ENCODE measurements at regions not wholly inside any gene's neighbourhood (a gene's known extent, or its start where the extent isn't known, plus 50 kb on each side); places are given as distances from the start of the nearest gene placed in this dataset.

DNA sequence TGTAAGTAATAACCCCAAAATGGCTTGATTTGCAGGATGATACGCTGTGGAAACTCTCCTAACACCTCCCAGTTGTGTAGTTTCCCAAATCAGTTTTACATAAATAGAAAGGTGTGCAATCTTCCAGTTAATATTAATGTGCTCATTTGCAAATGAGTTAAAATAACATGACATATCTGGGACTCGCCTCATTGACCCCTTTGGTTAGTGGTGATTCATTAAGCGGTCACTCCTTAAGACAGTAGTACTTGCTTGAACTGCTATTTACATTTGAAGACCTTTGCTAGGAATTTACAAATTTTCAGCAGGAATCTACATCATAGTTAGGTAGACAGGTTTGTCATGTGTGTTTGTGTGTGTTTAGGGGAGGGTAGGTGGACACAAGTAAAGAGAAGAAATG, 1367.7 kb upstream of the CELF4 start:
- peak; percentile 78 for DNase-seq (ENCODE audit: low read depth)

DNA sequence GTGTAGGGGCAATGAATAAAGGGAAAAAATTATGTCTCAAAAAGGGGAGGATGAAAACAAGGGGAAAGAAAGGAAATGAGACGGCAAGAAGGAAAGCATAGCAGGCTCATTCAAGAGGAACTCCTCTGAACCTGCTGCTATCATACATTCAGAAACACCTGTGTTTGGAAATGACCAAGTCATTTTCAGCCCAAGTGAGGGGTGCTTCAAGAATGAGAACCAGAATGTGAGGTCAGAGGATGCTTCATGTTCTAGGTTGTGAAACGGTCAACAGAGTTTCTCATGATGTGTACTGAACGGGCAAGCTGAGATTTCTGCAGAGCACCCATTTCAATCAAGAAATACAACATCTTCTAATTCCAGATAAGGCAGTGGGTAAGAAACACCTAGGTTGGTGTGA, 1367.2 kb upstream of the CELF4 start:
- DNase-seq (ENCODE audit: low read depth): no peak

DNA sequence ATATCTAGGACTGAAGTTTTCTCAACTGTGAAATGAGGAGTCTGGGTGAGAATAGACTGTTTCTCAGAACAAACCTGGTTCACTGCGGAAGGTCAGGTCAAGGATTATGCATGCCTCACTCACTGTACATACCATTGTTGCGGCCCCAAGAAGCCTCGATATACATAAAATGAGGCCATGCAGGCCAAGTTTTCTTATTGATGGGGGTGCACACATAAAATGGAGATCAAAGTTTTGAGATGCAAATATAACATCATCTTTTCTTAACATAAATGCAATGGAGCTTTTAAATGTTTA, 1366.1 kb upstream of the CELF4 start:
- no peak for DNase-seq (ENCODE audit: low read depth)

DNA sequence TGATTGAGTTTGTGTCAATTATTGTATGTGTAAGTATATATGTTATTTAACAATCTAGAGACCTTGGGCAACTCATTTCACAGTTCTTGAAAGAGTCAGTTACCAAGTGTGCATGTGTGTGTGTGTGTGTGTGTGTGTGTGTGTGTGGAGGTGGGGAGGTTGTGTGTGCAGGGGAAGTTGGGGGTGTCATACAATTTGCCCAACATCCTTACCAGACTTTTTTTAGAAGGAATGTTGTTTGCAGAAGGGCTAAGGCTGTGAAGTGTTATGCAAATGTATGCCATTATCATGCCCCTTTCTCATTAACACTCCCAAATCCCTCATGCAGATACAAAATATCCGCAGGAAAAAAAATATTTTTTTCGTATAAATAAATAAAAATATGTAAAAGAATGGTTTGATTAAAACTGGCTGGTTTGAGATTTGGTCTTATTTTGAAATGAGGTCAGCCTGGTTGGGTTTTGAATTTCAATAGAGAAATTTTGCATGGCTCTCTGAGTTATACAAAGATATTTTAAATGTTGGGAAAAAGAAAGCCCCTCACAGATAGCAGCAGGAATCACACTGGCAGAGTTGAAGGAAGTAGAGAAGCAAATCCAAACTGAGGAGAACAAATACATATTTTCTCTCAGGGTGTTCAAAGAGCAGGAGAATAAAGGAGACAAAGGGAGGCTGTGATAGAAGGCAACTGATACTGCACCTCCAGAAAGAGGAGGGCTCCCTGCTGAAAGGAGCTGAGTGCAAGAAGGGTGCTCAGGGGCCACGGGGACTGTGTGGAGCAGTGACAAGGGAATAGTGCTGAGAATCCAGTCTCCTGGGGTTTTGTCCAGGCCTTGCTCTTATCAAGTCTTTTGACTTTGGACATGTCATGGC, 1365.5 kb upstream of the CELF4 start:
- DNase-seq (ENCODE audit: low read depth): no peak

DNA sequence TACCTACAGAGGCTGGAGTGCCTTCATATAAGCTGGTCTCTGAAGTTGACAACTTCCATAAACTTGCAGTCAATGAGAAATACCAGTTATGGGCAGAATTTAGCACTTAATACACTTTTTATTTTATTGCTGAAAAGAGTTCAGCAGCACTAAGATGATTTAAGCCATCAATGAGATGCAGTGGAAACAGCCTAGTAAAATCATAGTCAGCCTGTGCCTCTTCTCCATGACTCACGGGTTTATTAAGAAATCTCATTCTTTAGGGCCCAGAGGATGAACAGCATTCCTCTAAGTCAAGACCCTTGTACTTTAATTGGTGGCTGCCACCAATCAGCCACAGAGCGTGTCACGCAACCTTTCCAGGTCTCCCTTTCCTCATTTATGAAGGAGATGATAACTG, 1357.9 kb upstream of the CELF4 start:
- no peak for DNase-seq (ENCODE audit: low read depth)

DNA sequence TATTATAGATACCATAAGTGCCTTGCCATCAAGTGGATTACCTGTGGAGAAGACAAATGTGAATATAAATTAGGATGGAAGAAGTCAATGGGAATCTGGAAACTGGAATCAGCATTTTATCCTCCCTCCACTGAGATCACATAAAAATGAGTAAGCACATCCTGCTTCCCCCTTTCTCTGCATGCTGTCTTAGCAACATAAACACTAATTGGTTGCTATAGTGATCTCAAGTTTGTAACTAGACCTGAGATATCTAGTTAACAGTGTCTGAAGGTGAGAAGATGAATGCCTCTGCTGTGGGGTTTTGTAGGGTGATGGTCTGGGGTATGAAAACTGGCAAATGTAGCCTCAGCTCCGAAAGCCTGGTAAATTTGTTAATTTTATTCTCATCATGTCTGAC, 1357.5 kb upstream of the CELF4 start:
- DNase-seq (ENCODE audit: low read depth): peak; percentile 30

DNA sequence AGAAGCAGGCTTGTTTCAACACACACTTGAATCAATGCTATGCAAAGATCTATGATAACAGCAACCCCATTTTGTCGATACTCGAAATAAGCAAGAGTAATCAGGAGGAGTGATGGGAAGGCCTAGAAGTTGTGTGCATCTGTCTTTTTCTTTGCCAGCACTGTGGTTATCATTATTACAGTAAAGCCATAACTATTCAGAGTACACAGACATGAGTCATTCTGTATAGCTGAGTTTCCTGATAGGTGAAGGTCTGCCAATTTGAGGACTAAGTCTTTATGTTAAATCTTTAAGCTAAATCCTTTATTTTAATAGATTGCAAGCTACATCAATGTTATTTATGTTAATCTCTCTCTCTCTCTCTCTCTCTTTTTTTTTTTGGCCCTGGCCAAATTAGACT, 1344.4 kb upstream of the CELF4 start:
- no peak for DNase-seq (ENCODE audit: low read depth)

DNA sequence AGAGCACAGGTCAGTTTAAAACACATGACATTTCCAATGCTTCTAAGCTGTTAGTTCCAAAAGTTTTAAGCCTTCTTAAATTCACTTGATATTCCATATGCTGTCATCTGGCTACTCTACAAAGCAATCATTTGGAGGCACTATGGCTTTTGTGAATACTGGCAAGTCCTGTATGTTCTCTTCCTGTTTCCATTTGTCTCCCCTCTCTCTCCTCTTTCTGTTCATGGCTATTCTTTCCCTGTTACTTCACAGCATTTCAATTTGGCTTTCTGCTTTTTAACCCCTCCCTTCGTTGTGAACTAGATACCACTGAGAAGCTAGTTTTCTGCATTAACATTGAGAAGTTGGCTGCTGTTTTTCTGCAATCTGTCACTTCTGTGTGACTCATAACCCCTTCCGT, 1337.2 kb upstream of the CELF4 start:
- no peak for DNase-seq (ENCODE audit: low read depth)

DNA sequence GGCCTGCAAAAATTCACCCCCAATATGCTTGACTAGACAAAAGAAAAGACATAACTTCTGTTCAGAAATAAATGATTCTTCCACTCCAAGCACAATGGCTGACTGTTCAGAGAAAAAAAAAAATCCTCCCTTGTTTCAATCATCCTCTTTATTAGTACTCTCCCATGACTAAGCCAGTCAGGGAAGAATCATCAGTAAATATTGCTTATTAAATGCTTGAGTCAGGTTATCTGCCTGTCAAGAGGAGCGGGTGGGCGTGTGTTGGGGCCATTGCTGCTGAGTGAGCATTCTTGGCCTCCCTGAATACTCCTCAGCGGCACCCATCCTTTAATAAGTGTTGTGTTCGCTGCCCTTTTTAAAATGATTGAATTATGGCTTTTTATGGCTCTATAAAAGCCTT, 1334.8 kb upstream of the CELF4 start:
- no peak for DNase-seq (ENCODE audit: low read depth)

DNA sequence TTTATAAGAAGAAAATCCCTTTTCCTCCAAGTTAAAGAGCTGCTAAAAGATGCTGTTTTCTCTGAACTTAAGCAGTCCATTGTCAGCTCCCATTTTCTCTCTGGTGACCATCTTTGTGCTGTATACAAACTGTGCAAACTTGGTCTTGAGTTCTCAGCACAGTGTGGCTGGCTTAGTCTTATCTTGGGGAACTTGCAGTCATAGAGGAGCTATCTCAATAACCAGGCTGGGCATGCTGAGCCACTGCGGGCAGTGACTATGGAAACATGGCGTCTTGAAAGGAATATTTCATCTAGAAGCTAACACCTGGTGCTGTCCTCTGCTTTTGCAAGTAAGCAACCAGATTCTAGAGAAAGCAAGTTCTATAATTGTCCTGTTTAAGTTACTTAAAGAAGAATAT, 1334.4 kb upstream of the CELF4 start:
- no peak for DNase-seq (ENCODE audit: low read depth)

DNA sequence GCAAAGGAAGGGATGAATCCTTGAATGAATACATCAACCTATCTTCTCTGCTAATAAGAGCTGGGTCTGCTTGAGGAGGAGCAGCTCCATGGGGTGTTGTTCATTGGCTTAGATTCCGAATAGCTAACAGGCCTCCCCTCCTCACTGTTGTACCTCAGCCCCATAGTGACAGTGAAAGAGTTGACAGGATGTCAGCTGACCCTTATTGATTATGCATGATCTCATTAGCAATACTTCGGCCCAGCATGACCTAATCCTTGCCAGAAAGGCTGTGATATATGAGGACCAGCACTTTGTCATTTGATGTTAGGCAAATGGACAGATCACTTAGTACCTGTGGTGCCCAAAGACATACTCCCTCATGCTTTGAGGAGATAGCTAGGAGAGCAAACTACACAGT, 1333.7 kb upstream of the CELF4 start:
- no peak for DNase-seq (ENCODE audit: low read depth)

DNA sequence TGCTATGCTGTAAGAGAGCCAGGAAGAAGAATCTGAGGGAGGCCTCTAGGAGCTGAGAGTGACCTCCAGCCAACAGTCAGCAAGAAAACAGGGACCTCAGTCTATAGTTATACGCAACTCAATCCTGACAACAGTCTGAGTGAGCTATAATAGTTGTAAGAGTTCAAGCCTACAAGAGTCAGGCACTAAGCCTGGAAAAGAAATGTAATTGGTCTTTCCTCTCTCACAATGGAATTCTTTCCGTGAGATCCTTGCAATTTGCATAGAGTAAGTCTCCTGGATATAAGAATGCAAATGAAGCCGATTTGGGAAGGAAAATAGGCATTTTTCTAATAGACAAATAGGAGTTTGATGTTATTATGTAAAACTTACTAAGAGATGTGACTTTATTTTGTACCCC, 1332.6 kb upstream of the CELF4 start:
- DNase-seq (ENCODE audit: low read depth): no peak

DNA sequence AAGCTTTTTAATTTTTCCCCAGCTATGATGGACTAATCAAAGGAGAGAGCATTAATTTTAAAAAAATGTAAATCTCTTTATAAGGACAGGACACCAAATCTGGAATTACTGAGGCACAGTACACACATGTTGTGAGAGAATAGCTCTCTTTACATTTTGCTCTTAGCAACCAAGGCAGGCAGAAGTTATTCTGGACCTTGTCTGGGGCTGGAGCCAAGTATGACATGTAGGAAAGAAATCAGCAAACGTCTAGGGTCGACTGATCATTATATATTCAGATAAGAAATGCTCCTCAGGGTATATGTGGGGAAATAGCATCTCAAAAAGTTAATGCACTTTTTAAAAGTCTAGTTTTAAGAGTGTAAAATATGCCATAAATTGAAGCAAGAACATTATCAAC, 1330.0 kb upstream of the CELF4 start:
- DNase-seq (ENCODE audit: low read depth): no peak

DNA sequence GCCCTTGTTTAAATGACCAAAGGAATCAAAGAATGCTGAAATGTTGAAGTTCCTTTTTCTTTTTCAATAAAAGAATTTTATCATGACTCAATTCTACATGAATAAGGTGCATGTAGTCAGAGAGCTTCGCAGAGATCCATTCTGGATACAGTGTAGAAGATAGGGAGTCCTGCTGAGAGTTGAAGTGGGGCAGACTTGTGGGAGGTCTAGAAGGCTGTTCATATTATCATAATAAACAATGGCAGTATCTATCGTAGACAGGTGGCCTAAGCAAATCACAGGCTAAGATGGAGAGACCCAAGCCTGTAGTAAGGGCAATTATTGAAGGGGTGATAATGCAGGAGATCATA, 1322.0 kb upstream of the CELF4 start:
- no peak for DNase-seq (ENCODE audit: low read depth)

DNA sequence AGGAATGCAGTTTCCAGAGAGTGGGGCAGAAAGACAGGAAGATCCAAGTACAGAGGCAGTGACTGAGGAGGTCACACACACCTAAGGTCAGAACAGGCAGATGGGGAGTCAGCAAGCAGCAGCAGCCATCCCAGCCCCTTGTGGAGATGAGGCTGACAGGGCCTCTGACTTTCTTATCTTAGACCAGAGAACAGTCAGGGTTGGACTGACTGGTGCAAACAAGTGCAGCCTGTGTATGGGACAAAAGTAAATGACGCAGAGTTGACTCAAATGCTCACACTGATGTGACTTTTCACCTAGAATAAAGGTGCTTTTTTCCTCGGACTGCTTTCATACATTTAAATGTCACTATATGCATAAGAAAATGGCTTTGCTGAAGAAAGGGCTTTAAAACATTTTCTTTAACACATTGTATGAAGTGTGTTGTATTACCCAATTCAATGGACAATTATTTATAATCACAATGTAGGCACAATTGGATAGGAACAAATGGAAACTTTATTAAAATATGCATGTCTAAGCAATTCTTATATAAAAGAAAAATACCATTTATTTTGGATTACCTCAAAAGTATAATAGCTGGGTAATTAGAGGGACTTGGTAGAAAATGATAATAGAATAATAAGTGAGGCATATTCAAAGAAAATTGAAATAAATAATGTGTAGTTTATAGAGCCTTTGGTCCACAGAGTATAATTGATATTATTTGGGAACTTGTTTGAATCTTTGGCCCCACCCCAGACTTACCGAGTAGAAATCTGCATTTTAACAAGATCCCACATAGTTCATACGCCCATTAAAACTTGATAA, 1321.5 kb upstream of the CELF4 start:
- DNase-seq (ENCODE audit: low read depth): no peak

DNA sequence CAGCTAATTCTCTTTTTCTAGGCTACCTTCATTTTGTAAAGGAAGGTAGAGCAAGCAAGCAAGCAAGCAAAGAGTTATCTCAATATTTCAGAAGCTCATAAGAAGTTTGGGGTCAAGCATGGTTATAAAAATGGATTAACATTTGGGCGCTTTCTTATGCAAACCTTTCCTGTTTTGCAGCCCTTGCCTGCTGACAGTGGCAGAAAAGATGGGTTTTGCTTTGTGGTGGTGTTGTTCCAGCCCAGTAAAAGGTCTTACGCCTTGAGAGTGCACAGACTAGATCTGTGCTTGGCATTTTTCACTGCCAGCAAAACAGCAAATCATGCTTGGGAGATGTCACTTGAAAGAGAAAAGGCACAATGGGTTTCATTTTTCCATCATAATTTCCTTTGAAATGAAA, 1320.6 kb upstream of the CELF4 start:
- no peak for DNase-seq (ENCODE audit: low read depth)

DNA sequence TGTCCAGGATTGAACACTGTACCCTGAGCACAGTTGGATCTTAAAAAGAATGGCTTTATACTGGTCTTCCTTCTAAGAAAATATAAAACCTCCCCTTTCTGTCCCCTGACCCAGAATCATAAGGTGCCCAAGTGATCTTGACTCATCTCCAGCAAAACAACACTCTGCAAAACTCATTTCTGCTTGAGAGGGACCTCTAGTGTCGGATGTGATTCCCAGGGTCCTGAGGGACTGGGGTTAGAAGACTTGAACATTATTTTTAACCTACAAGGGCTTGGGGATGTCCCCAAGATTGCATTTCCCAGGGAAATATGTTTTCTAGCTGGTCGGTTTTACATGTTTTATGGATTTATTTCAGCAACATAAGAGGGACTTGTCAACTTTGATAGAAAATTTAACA, 1318.5 kb upstream of the CELF4 start:
- DNase-seq (ENCODE audit: low read depth): no peak

DNA sequence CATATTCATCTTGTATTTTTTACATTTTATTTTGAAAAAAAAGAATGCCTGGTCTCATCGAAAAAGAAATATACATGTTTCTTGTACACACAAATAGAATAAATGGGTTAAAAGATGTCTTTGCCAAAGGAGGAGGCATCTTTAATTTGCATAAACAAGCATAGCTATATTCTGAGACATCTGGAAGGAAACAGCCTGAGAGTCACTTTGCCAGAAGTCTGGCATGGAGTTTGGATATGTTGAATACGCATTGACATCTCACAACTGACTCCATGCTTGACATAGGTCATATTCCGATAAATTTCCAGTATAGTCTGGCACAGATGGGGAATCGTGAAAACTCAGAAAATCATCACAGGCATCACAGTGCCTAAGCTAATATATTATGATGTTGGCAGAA, 1317.5 kb upstream of the CELF4 start:
- DNase-seq (ENCODE audit: low read depth): no peak

DNA sequence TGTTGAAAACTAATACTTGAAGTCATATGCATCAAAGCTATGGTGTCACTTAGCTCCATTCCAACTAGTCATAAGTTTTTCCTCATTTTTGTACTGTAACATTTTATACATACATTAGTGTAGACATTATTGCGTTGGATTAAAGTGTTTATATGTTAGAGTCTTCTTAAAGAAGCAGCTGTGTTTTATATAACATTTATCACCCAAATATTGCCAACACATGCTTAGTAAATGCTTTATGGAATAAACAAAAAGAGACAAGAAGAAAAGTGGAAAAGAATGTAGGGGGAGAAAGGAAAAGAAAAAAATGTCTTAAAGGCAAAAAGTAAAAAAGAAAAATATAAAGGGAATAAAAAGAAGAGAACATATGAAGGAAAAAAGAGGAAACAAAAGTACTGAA, 1314.3 kb upstream of the CELF4 start:
- DNase-seq (ENCODE audit: low read depth): no peak

DNA sequence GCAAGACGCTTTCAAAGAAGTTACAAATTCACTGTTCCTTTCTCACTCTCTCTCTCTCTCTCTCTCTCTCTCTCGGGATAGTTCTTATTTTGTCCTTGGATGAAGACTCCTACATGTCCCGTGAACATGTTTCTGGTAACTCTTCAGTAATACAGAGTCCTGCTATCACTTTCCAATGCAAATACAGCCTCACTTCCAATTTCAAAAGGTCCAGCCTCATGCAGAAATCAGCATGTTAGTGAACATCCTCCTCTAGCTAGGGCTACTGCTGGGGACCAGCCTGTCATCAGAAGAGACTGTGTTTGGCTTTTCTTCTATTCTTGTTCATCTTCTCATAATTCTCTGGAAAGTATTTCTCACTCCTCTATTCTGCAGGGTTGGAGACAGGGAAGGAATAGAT, 1306.7 kb upstream of the CELF4 start:
- no peak for DNase-seq (ENCODE audit: low read depth)

DNA sequence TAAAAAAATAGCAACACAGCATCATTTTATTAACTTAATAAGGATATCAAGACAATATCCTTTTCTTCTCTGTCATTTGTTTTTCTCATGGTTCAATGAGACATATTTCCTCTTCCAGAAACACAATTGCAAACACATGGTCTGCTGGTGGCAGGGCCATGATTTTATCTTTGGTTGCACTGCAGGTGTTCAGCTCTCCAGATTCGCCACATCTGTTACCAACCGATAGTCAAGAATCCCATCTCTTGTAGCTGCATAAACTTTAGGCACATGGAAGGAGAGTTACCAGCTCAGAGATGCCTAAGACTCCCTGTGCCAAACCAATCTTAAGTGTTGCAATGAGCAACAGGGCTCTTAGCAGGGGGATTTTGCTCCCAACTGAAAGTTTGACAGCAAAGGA, 1303.2 kb upstream of the CELF4 start:
- no peak for DNase-seq (ENCODE audit: low read depth)

DNA sequence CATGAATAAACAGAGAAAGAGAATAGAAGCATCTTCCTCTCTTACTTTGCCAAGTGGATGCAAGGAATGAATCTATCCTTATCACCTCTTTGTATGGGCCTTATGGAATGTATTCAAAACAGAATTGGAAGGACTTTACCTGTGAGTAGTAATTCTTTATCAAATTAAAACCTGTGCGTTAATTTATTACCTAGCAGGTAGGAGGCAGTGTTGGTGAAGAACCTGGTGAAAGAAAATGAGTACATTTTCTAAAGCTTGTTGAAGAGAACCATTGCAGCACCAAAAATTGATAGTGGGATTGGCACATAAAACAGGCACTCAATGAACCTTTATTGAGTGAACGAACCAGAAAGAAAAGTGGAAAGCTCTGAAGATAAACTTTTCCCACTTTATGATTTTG, 1302.1 kb upstream of the CELF4 start:
- no peak for DNase-seq (ENCODE audit: low read depth)

DNA sequence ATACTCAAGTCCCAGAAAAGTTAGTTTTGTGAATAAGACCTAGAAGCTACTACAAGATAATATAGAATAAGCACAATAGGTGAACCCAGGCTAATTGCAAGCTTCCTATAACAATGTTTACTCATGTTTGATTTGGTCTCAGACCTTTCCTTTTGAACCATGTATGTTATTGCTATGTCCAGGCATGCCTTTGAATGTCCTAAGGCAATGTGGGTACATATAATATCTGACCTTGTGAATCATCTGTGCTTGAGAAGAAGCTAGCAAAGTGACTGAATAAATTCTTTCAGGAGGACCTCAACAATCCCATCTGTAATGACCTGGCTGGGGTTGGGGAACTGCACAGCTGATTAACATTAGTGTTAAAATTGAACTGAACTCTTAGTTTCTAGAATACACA, 1285.9 kb upstream of the CELF4 start:
- DNase-seq (ENCODE audit: low read depth): no peak

DNA sequence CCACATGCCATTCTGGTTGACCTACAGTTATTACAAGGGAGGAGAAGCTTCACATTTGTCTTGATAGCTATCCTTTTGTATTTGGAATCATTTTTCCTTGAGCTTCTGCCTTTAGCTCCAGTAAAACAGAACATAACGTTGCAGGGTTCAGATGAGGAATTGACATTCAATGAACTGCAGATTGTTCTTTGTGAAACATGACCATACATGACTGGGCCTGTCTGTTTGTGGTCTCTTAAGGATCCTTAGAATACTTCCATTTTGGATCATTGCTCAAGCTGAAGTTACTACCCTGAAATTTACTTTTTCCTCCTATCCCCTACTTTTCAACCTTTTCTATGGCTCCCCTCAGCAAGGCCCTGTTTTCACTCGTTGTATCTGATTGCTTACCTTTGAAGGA, 1281.7 kb upstream of the CELF4 start:
- DNase-seq (ENCODE audit: low read depth): no peak
